AG04449 (cell line): ENCODE measurements at regions not wholly inside any gene's neighbourhood (a gene's known extent, or its start where the extent isn't known, plus 50 kb on each side); places are given as distances from the start of the nearest gene placed in this dataset.
"Not testable (repeated sequence)": the region's sequence is repeated elsewhere in the genome, so short reads cannot be mapped to it uniquely, and the experiment has no call there.

Experiments
- CTCF ChIA-PET: fragments of 350-600 bp; formaldehyde crosslinking; extraction: SDS; loops from one replicate; lab custom pipeline; 2021; ENCODE audit warnings: antibody characterized with exemption; lab: Yijun Ruan, JAX
- POLR2A ChIA-PET: fragments of 400-600, 350-600 bp; formaldehyde crosslinking; extraction: SDS; loops from one replicate; lab custom pipeline; 2020; ENCODE audit warnings: antibody characterized with exemption, inconsistent platforms; lab: Yijun Ruan, JAX
- DNase-seq: peaks from one replicate; pipeline ENCODE4 v3.0.0-alpha.2; 2010; ENCODE audit warnings: low read depth, low spot score
- H3K4me3 ChIP-seq: 2 replicates; pipeline ENCODE4 v1.5.1; 2011; ENCODE audit warnings: low read depth, mild to moderate bottlenecking, control low read depth, low read length
- CTCF ChIP-seq: IDR thresholded peaks from one replicate; pipeline ENCODE4 v1.5.1; 2011; ENCODE audit warnings: mild to moderate bottlenecking, moderate library complexity, low read length, control low read depth, inconsistent platforms; ENCODE audit not compliant: insufficient read depth; ENCODE audit errors: missing control alignments

- no peak overlapping the region for H3K4me3 ChIP-seq
- CTCF ChIA-PET, result interaction anchor here (0.7 to 1.1 kb wide), 2 partner anchors 51 to 221 kb away, joined by 3 read pairs; no protein-coding TSS in a partner anchor
- no peak for DNase-seq
- POLR2A ChIA-PET, result no interaction called here
- TF ChIP-seq CTCF, result no peak
Observed at GRCh38 chr3:36647423-36647853, 116.9 kb downstream of the DCLK3 start.

- TF ChIP-seq CTCF, result no peak
- H3K4me3 ChIP-seq, result no peak overlapping the region
- ChIA-PET POLR2A (no interaction called here), CTCF (no interaction called here)
- no peak for DNase-seq
Observed at GRCh38 chr3:36643192-36643591, 121.2 kb downstream of the DCLK3 start.

GRCh38 chr3:36635731-36636130 lies 128.6 kb downstream of the DCLK3 start:
- H3K4me3 ChIP-seq, result no peak overlapping the region
- CTCF ChIA-PET, result no interaction called here
- POLR2A ChIA-PET, result no interaction called here
- TF ChIP-seq CTCF, result no peak
- no peak for DNase-seq

GRCh38 chr3:36633897-36634296 lies 130.5 kb downstream of the DCLK3 start:
- H3K4me3 ChIP-seq, POLR2A ChIA-PET, DNase-seq, CTCF ChIA-PET: not testable (repeated sequence)

- DNase-seq, result no peak
- H3K4me3 ChIP-seq, result no peak overlapping the region
- CTCF ChIA-PET, result no interaction called here
- no peak for TF ChIP-seq CTCF
- POLR2A ChIA-PET, result no interaction called here
Observed at GRCh38 chr3:36633060-36633459, 131.3 kb downstream of the DCLK3 start.

- ChIA-PET POLR2A (no interaction called here), CTCF (no interaction called here)
- TF ChIP-seq CTCF, result no peak
- DNase-seq, result no peak
- H3K4me3 ChIP-seq, result no peak overlapping the region
Observed at GRCh38 chr3:36631549-36631948, 132.8 kb downstream of the DCLK3 start.

GRCh38 chr3:36615861-36616260 lies 148.5 kb downstream of the DCLK3 start:
- no peak for DNase-seq
- ChIA-PET CTCF (no interaction called here), POLR2A (no interaction called here)
- TF ChIP-seq CTCF, result no peak
- H3K4me3 ChIP-seq, result no peak overlapping the region
